ENCODE measurements at regions not wholly inside any gene's neighbourhood (a gene's known extent, or its start where the extent isn't known, plus 50 kb on each side); places are given as distances from the start of the nearest gene placed in this dataset.

- Histone ChIP-seq H2BK20ac (ENCODE audit: low read length) (no peak overlapping the region), H2BK12ac (ENCODE audit: low read depth, low read length) (0 out of 2 replicates have a peak overlapping the region, but pooled peaks have one; percentile 6), H2BK5ac (ENCODE audit: low read depth, low read length) (no peak overlapping the region; the same call in 1 of the 2 replicates), H2AK5ac (ENCODE audit: low read depth, low read length) (no peak overlapping the region), H3K4ac (replicated peaks; ENCODE audit: insufficient read length, low read depth, low read length) (no peak overlapping the region), H3K27me3 (replicated peaks in 1 of 4; ENCODE audit: control insufficient read depth in 3 of 4, extremely low read depth in 1 of 4, insufficient read depth in 3 of 4, low read length in 3 of 4) (no peaks in the 10 kb centered on the region), H3K79me2 (ENCODE audit: control insufficient read depth in 1 of 2, insufficient read depth in 2 of 2, low read length in 2 of 2) (no peaks in the 10 kb centered on the region), H3K9me3 (ENCODE audit: insufficient read depth in 2 of 2, low read depth in 1 of 2, low read length in 1 of 2) (no peaks in the 10 kb centered on the region), H2AFZ (ENCODE audit: low read length) (no peak overlapping the region), H3K4me2 (ENCODE audit: insufficient read depth in 1 of 2, low read depth in 2 of 2, low read length in 2 of 2) (no peak overlapping the region), H4K91ac (replicated peaks; ENCODE audit: insufficient read length, low read length) (no peak overlapping the region), H4K5ac (ENCODE audit: insufficient read length, low read depth, low read length) (no peak overlapping the region), H3K14ac (ENCODE audit: insufficient read length) (no peak overlapping the region), H3K23ac (ENCODE audit: insufficient read length) (no peak overlapping the region), H3K36me3 (ENCODE audit: control insufficient read depth in 2 of 4, insufficient read depth in 4 of 4, low read length in 3 of 4) (no peaks in the 10 kb centered on the region), H3K4me1 (replicated peaks in 1 of 4; ENCODE audit: control insufficient read depth in 3 of 4, insufficient read depth in 4 of 4, low read length in 3 of 4) (no peaks in the 10 kb centered on the region; a peak in 1 of 7 replicates), H2BK120ac (replicated peaks; ENCODE audit: low read depth, low read length) (no peak overlapping the region), H3K4me3 (ENCODE audit: extremely low read depth in 1 of 4, insufficient read depth in 2 of 4, low read depth in 3 of 4, low read length in 4 of 4) (no peak overlapping the region), H3K56ac (replicated peaks; ENCODE audit: insufficient read length, low read depth, low read length) (no peak overlapping the region), H3K79me1 (ENCODE audit: low read depth, low read length) (no peaks in the 10 kb centered on the region), H3K9ac (replicated peaks in 1 of 4; ENCODE audit: extremely low read depth in 1 of 4, low read depth in 3 of 4, low read length in 3 of 4) (no peak overlapping the region), H2BK15ac (ENCODE audit: low read length) (no peak overlapping the region), H3K23me2 (ENCODE audit: low read depth, low read length) (no peaks in the 10 kb centered on the region), H4K20me1 (replicated peaks in 1 of 2; ENCODE audit: control insufficient read depth in 1 of 2, insufficient read depth in 2 of 2, low read length in 2 of 2) (no peaks in the 10 kb centered on the region), H3K18ac (ENCODE audit: extremely low read depth, low read length) (no peak overlapping the region; the same call in 1 of the 2 replicates), H4K8ac (ENCODE audit: extremely low read depth, insufficient read depth, low read length) (no peak overlapping the region), H3K27ac (ENCODE audit: low read depth, low read length) (no peak overlapping the region)
- 86% methylated on average over 3 of the region's 3 CpGs; no CpG with 5 or more reads in 1 of the 2 experiments for WGBS, 2 experiments (ENCODE audit: extremely low coverage in 1 of 2, insufficient coverage in 1 of 2, insufficient read length in 1 of 2, insufficient replicate concordance in 2 of 2, low coverage in 1 of 2, low lambda C conversion rate in 2 of 2, missing lambda C conversion rate in 1 of 2)
- ChIA-PET CTCF (ENCODE audit: partially characterized antibody) (interaction anchor here (0.8 to 2.9 kb wide), 10 partner anchors 10 to 1394 kb away, joined by 3 to 16 read pairs (median 4); no protein-coding TSS in a partner anchor), POLR2A (ENCODE audit: partially characterized antibody) (interaction anchor here (0.7 kb wide), 1 partner anchor 57 kb away, joined by 3 read pairs; no protein-coding TSS in a partner anchor)
- FAIRE-seq (no peak), DNase-seq (ENCODE audit: low read depth in 1 of 2, low spot score in 2 of 2) (no peak)
- TF ChIP-seq TAF7 (optimal IDR thresholded peaks at IDR 0.05; ENCODE audit: borderline replicate concordance, low read depth, low read length) (no peak), ATF3 (IDR thresholded peaks at IDR 0.05; ENCODE audit: insufficient read depth, low read depth, low read length) (no peak), POU5F1 (IDR thresholded peaks at IDR 0.05; ENCODE audit: low read depth, low read length) (no peak), BACH1 (IDR thresholded peaks at IDR 0.05; ENCODE audit: low read length) (no peak), E2F6 (IDR thresholded peaks at IDR 0.05) (no peak), POLR2A (IDR thresholded peaks at IDR 0.05; ENCODE audit: control extremely low read depth in 1 of 2, low read depth in 2 of 2, low read length in 2 of 2) (no peak), ZNF274 (IDR thresholded peaks at IDR 0.05; ENCODE audit: borderline replicate concordance, extremely low read depth, low read length) (no peak), TAF1 (IDR thresholded peaks at IDR 0.05; ENCODE audit: low read depth, low read length) (no peak), SRF (IDR thresholded peaks at IDR 0.05; ENCODE audit: low read depth, low read length) (no peak), YY1 (IDR thresholded peaks at IDR 0.05; ENCODE audit: low read depth, low read length) (no peak), SP1 (IDR thresholded peaks at IDR 0.05; ENCODE audit: low read depth, low read length) (no peak), SIN3A (conservative IDR thresholded peaks at IDR 0.05 in 1 of 2, IDR thresholded peaks at IDR 0.05 in 1 of 2; ENCODE audit: low read depth in 1 of 2, low read length in 2 of 2) (no peak)
Measured at GRCh38 chr17:54425671-54426070, 475.0 kb upstream of the TOM1L1 start.
